SK-N-MC (cell line): ENCODE measurements at regions not wholly inside any gene's neighbourhood (a gene's known extent, or its start where the extent isn't known, plus 50 kb on each side); places are given as distances from the start of the nearest gene placed in this dataset.

Source experiments
- EZH2 ChIP-seq: fragments of 200-600 bp; sonication (generic); IDR thresholded peaks from one replicate; pipeline ENCODE4 v1.6.1; 2017; ENCODE audit warnings: antibody characterized with exemption
- FOXP2 ChIP-seq: optimal IDR thresholded peaks from 2 replicates; pipeline ENCODE3; 2011; ENCODE audit warnings: mild to moderate bottlenecking, moderate library complexity; ENCODE audit not compliant: insufficient read depth; ENCODE audit errors: extremely low read length, control extremely low read depth
- POLR2AphosphoS5 ChIP-seq: IDR thresholded peaks from 2 replicates; pipeline ENCODE4 v1.6.1; 2012; ENCODE audit warnings: mild to moderate bottlenecking, low read depth, low read length, borderline replicate concordance

DNA sequence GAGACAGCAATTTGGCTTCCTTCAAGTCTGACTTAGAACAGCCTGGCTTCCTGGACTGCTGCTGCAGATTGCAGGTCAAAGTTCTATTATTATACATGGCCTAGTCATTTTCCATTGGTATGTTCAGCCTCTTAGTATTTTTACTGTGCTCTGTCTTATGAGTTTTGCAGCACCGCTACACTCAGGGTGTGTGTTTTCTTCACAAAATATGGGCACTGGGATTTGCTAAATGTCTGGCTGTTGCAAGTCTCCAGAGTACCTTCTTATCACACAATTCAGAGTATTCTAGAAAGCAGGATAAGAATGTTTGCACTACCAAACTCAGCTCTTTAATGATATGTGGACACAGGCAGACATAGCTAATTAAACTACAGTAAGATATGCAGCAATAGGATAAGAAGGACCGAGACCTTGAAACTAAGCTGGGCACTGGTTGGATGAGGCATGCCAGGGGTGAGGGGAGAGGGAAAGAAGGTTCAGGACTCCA lies 203.0 kb upstream of the PDZRN3 start:
- TF ChIP-seq POLR2AphosphoS5 (no peak), EZH2 (no peak), FOXP2 (no peak)
